ENCODE measurements at regions not wholly inside any gene's neighbourhood (a gene's known extent, or its start where the extent isn't known, plus 50 kb on each side); places are given as distances from the start of the nearest gene placed in this dataset.

DNA sequence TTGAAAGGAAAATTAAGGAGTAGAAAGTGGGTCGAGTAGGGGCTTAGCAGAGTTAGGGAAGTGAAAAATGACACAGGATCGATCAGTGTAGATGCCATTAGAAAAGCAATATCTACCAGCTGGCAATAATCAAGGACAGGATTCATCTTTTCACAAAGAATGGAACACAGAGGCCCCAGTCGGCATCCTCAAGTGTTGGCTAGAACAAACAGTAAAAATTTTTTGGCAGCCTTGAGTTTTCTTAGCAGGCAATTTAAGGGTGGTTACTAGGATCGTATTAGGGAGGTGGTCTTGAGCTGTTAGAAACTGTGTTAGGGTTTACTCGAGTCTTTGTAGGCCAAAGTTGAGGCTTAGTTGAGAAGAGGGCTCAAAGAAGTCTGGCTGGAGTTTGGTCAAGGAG, 658.8 kb upstream of the SGO1 start:
- TF ChIP-seq, protein P1, sequence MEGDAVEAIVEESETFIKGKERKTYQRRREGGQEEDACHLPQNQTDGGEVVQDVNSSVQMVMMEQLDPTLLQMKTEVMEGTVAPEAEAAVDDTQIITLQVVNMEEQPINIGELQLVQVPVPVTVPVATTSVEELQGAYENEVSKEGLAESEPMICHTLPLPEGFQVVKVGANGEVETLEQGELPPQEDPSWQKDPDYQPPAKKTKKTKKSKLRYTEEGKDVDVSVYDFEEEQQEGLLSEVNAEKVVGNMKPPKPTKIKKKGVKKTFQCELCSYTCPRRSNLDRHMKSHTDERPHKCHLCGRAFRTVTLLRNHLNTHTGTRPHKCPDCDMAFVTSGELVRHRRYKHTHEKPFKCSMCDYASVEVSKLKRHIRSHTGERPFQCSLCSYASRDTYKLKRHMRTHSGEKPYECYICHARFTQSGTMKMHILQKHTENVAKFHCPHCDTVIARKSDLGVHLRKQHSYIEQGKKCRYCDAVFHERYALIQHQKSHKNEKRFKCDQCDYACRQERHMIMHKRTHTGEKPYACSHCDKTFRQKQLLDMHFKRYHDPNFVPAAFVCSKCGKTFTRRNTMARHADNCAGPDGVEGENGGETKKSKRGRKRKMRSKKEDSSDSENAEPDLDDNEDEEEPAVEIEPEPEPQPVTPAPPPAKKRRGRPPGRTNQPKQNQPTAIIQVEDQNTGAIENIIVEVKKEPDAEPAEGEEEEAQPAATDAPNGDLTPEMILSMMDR (IDR thresholded peaks at IDR 0.05; ENCODE audit: low read depth, low read length), result no peak
- no peak for TF ChIP-seq MYC (IDR thresholded peaks at IDR 0.05; ENCODE audit: low read depth, low read length)
- TF ChIP-seq, protein P2, sequence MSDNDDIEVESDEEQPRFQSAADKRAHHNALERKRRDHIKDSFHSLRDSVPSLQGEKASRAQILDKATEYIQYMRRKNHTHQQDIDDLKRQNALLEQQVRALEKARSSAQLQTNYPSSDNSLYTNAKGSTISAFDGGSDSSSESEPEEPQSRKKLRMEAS (IDR thresholded peaks at IDR 0.05; ENCODE audit: low read depth, low read length), result no peak

All from NB4 (cell line).